Islet of Langerhans (tissue), 1 donor: ENCODE measurements at regions not wholly inside any gene's neighbourhood (a gene's known extent, or its start where the extent isn't known, plus 50 kb on each side); places are given as distances from the start of the nearest gene placed in this dataset.

ENCODE experiments used
- FAIRE-seq: peaks from one replicate; lab custom pipeline; 2011; peaks lifted over from hg19 to GRCh38; lab: Jason Lieb, UNC

- FAIRE-seq = no peak
These were observed 1375.4 kb upstream of the CELF4 start for GRCh38 chr18:38940863-38941531.

- no peak for FAIRE-seq
These were observed 1374.9 kb upstream of the CELF4 start for GRCh38 chr18:38940475-38940862.

- no peak for FAIRE-seq
These were observed 1368.4 kb upstream of the CELF4 start for GRCh38 chr18:38933910-38934510.

- FAIRE-seq = no peak
These were observed 1367.7 kb upstream of the CELF4 start for GRCh38 chr18:38933322-38933721.

DNA sequence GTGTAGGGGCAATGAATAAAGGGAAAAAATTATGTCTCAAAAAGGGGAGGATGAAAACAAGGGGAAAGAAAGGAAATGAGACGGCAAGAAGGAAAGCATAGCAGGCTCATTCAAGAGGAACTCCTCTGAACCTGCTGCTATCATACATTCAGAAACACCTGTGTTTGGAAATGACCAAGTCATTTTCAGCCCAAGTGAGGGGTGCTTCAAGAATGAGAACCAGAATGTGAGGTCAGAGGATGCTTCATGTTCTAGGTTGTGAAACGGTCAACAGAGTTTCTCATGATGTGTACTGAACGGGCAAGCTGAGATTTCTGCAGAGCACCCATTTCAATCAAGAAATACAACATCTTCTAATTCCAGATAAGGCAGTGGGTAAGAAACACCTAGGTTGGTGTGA, 1367.2 kb upstream of the CELF4 start:
- no peak for FAIRE-seq

DNA sequence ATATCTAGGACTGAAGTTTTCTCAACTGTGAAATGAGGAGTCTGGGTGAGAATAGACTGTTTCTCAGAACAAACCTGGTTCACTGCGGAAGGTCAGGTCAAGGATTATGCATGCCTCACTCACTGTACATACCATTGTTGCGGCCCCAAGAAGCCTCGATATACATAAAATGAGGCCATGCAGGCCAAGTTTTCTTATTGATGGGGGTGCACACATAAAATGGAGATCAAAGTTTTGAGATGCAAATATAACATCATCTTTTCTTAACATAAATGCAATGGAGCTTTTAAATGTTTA, 1366.1 kb upstream of the CELF4 start:
- no peak for FAIRE-seq

DNA sequence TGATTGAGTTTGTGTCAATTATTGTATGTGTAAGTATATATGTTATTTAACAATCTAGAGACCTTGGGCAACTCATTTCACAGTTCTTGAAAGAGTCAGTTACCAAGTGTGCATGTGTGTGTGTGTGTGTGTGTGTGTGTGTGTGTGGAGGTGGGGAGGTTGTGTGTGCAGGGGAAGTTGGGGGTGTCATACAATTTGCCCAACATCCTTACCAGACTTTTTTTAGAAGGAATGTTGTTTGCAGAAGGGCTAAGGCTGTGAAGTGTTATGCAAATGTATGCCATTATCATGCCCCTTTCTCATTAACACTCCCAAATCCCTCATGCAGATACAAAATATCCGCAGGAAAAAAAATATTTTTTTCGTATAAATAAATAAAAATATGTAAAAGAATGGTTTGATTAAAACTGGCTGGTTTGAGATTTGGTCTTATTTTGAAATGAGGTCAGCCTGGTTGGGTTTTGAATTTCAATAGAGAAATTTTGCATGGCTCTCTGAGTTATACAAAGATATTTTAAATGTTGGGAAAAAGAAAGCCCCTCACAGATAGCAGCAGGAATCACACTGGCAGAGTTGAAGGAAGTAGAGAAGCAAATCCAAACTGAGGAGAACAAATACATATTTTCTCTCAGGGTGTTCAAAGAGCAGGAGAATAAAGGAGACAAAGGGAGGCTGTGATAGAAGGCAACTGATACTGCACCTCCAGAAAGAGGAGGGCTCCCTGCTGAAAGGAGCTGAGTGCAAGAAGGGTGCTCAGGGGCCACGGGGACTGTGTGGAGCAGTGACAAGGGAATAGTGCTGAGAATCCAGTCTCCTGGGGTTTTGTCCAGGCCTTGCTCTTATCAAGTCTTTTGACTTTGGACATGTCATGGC, 1365.5 kb upstream of the CELF4 start:
- no peak for FAIRE-seq

- no peak for FAIRE-seq
These were observed 1357.9 kb upstream of the CELF4 start for GRCh38 chr18:38923540-38923939.

- no peak for FAIRE-seq
These were observed 1357.5 kb upstream of the CELF4 start for GRCh38 chr18:38923126-38923525.

GRCh38 chr18:38909972-38910371, 1344.4 kb upstream of the CELF4 start:
- FAIRE-seq = no peak

DNA sequence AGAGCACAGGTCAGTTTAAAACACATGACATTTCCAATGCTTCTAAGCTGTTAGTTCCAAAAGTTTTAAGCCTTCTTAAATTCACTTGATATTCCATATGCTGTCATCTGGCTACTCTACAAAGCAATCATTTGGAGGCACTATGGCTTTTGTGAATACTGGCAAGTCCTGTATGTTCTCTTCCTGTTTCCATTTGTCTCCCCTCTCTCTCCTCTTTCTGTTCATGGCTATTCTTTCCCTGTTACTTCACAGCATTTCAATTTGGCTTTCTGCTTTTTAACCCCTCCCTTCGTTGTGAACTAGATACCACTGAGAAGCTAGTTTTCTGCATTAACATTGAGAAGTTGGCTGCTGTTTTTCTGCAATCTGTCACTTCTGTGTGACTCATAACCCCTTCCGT, 1337.2 kb upstream of the CELF4 start:
- no peak for FAIRE-seq

DNA sequence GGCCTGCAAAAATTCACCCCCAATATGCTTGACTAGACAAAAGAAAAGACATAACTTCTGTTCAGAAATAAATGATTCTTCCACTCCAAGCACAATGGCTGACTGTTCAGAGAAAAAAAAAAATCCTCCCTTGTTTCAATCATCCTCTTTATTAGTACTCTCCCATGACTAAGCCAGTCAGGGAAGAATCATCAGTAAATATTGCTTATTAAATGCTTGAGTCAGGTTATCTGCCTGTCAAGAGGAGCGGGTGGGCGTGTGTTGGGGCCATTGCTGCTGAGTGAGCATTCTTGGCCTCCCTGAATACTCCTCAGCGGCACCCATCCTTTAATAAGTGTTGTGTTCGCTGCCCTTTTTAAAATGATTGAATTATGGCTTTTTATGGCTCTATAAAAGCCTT, 1334.8 kb upstream of the CELF4 start:
- no peak for FAIRE-seq

DNA sequence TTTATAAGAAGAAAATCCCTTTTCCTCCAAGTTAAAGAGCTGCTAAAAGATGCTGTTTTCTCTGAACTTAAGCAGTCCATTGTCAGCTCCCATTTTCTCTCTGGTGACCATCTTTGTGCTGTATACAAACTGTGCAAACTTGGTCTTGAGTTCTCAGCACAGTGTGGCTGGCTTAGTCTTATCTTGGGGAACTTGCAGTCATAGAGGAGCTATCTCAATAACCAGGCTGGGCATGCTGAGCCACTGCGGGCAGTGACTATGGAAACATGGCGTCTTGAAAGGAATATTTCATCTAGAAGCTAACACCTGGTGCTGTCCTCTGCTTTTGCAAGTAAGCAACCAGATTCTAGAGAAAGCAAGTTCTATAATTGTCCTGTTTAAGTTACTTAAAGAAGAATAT, 1334.4 kb upstream of the CELF4 start:
- FAIRE-seq = no peak

DNA sequence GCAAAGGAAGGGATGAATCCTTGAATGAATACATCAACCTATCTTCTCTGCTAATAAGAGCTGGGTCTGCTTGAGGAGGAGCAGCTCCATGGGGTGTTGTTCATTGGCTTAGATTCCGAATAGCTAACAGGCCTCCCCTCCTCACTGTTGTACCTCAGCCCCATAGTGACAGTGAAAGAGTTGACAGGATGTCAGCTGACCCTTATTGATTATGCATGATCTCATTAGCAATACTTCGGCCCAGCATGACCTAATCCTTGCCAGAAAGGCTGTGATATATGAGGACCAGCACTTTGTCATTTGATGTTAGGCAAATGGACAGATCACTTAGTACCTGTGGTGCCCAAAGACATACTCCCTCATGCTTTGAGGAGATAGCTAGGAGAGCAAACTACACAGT, 1333.7 kb upstream of the CELF4 start:
- FAIRE-seq = no peak

GRCh38 chr18:38898167-38898566, 1332.6 kb upstream of the CELF4 start:
- FAIRE-seq = no peak

- FAIRE-seq = no peak
These were observed 1330.0 kb upstream of the CELF4 start for GRCh38 chr18:38895560-38895959.

GRCh38 chr18:38887671-38888020, 1322.0 kb upstream of the CELF4 start:
- FAIRE-seq = no peak

- no peak for FAIRE-seq
These were observed 1321.5 kb upstream of the CELF4 start for GRCh38 chr18:38886861-38887670.

- FAIRE-seq = no peak
These were observed 1320.6 kb upstream of the CELF4 start for GRCh38 chr18:38886235-38886634.

DNA sequence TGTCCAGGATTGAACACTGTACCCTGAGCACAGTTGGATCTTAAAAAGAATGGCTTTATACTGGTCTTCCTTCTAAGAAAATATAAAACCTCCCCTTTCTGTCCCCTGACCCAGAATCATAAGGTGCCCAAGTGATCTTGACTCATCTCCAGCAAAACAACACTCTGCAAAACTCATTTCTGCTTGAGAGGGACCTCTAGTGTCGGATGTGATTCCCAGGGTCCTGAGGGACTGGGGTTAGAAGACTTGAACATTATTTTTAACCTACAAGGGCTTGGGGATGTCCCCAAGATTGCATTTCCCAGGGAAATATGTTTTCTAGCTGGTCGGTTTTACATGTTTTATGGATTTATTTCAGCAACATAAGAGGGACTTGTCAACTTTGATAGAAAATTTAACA, 1318.5 kb upstream of the CELF4 start:
- no peak for FAIRE-seq

DNA sequence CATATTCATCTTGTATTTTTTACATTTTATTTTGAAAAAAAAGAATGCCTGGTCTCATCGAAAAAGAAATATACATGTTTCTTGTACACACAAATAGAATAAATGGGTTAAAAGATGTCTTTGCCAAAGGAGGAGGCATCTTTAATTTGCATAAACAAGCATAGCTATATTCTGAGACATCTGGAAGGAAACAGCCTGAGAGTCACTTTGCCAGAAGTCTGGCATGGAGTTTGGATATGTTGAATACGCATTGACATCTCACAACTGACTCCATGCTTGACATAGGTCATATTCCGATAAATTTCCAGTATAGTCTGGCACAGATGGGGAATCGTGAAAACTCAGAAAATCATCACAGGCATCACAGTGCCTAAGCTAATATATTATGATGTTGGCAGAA, 1317.5 kb upstream of the CELF4 start:
- FAIRE-seq = no peak

- no peak for FAIRE-seq
These were observed 1314.3 kb upstream of the CELF4 start for GRCh38 chr18:38879871-38880270.

- FAIRE-seq = no peak
These were observed 1306.7 kb upstream of the CELF4 start for GRCh38 chr18:38872342-38872741.
